Upper lobe of left lung (tissue), 4 donors: ENCODE measurements at regions not wholly inside any gene's neighbourhood (a gene's known extent, or its start where the extent isn't known, plus 50 kb on each side); places are given as distances from the start of the nearest gene placed in this dataset.

Experiments
- POLR2A ChIP-seq, 4 donors: fragments of 450-650 bp; IDR thresholded peaks; one replicate each; pipeline ENCODE4 v1.5.1; 2016 to 2017; ENCODE audit warnings: antibody characterized with exemption in 4 of 4, mild to moderate bottlenecking in 2 of 4
- POLR2AphosphoS5 ChIP-seq, 2 donors: sonication (generic); formaldehyde crosslinking; IDR thresholded peaks; one replicate each; pipeline ENCODE4 v1.5.1; 2017; ENCODE audit warnings: antibody characterized with exemption in 2 of 2

DNA sequence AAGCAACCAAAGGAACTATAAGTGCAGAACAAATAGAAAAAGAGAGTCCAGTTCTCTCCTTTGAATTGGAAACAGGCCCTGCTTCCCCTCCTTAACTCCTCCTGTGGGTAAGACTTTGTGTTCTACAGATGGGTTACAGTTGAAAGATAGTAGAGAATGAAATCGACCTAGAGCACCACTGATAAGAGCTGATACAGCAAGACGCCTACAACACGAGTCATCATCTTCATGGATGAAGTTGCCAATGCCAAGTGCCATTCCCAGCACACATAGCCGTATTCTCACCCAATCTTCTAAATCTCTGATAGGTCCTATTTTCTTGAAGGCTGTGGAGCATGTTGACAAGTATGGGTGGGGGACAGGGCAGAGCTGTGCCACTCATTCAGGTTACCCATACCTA lies 99.8 kb upstream of the CAMK1G start:
- TF ChIP-seq POLR2AphosphoS5 (IDR thresholded peaks at IDR 0.05) (no peak), POLR2A (IDR thresholded peaks at IDR 0.05) (no peak)
